K562 (cell line): ENCODE measurements at regions not wholly inside any gene's neighbourhood (a gene's known extent, or its start where the extent isn't known, plus 50 kb on each side); places are given as distances from the start of the nearest gene placed in this dataset.

Experiments used
- CHD4 ChIP-seq: fragments of 200-600 bp; sonication (generic); IDR thresholded peaks from 3 replicates; pipeline ENCODE4 v1.6.1; 2012; ENCODE audit warnings: low read depth, mild to moderate bottlenecking, mixed read lengths, low read length, inconsistent platforms; ENCODE audit not compliant: insufficient read depth, insufficient replicate concordance, poor library complexity, severe bottlenecking
- HDAC3 ChIP-seq: fragments of 450-650 bp; IDR thresholded peaks from 2 replicates; pipeline ENCODE4 v1.6.1; 2018; ENCODE audit warnings: borderline replicate concordance, mild to moderate bottlenecking, moderate library complexity; ENCODE audit not compliant: partially characterized antibody
- KLF16 ChIP-seq: IDR thresholded peaks from 2 replicates; pipeline ENCODE4 v1.6.1; 2016; ENCODE audit warnings: antibody characterized with exemption
- MXI1 ChIP-seq: IDR thresholded peaks from 2 replicates; pipeline ENCODE4 v1.6.1; 2011; ENCODE audit warnings: low read depth, mild to moderate bottlenecking, improper control_type of control experiment, low read length
- MYNN ChIP-seq, 2 experiments: sonication (generic); formaldehyde crosslinking in 1 of 2; IDR thresholded peaks; 2 replicates each; pipeline versions ENCODE4 v1.5.0 to v1.6.1; 2016 to 2020; ENCODE audit warnings: antibody characterized with exemption in 1 of 2, missing genetic modification reagents in 1 of 2
- NONO ChIP-seq, 2 experiments: fragments of 200-400 bp in 1 of 2; fragments of 450-650 bp in 1 of 2; formaldehyde crosslinking in 1 of 2; IDR thresholded peaks; 2 replicates each; pipeline ENCODE4 v1.6.1; 2017; ENCODE audit warnings: low read depth in 2 of 2, mild to moderate bottlenecking in 2 of 2, moderate library complexity in 2 of 2, low read length in 1 of 2
- RAD21 ChIP-seq, 2 experiments: fragments of 250-450 bp in 1 of 2; fragments of 450-650 bp in 1 of 2; sonication (Bioruptor Pico) in 1 of 2; formaldehyde crosslinking in 1 of 2; IDR thresholded peaks in 1 of 2; conservative IDR thresholded peaks in 1 of 2; 2 replicates each; pipeline versions ENCODE4 v1.4.0 to v1.8.0; 2020 to 2022; ENCODE audit warnings: mild to moderate bottlenecking in 2 of 2, moderate library complexity in 1 of 2
- SREBF2 ChIP-seq: sonication (generic); formaldehyde crosslinking; IDR thresholded peaks from 2 replicates; pipeline ENCODE4 v1.4.0; 2020; ENCODE audit warnings: mild to moderate bottlenecking, missing genetic modification reagents
- TCF7 ChIP-seq: sonication (generic); IDR thresholded peaks from 2 replicates; pipeline ENCODE4 v1.6.1; 2016; ENCODE audit warnings: antibody characterized with exemption, borderline replicate concordance
- THRAP3 ChIP-seq: fragments of 450-650 bp; IDR thresholded peaks from 2 replicates; pipeline ENCODE4 v1.6.1; 2016; ENCODE audit warnings: mild to moderate bottlenecking, inconsistent platforms, borderline replicate concordance
- ZKSCAN8 ChIP-seq: fragments of 200-800 bp; sonication (Bioruptor generic); IDR thresholded peaks from 2 replicates; pipeline ENCODE4 v1.6.1; 2016; ENCODE audit warnings: missing genetic modification characterization, missing compliant biosample characterization
- ZNF551 ChIP-seq: fragments of 250-450 bp; sonication (Bioruptor Pico); IDR thresholded peaks from 2 replicates; pipeline ENCODE4 v1.5.0; 2021; ENCODE audit warnings: mild to moderate bottlenecking, moderate library complexity
- ZNF561 ChIP-seq: fragments of 450-650 bp; formaldehyde crosslinking; conservative IDR thresholded peaks from 2 replicates; pipeline ENCODE4 v1.4.0; 2020; ENCODE audit warnings: mild to moderate bottlenecking, moderate library complexity
- TF ChIP-seq, protein P1 (sequence below): fragments of 450-650 bp; IDR thresholded peaks from one replicate; pipeline ENCODE4 v1.6.1; 2018; ENCODE audit warnings: mild to moderate bottlenecking, moderate library complexity; ENCODE audit not compliant: partially characterized antibody
- TF ChIP-seq, protein P2 (sequence below): fragments of 450-650 bp; IDR thresholded peaks from 2 replicates; pipeline ENCODE4 v1.6.1; 2016; ENCODE audit warnings: mild to moderate bottlenecking
- TF ChIP-seq, protein P3 (sequence below): sonication (generic); formaldehyde crosslinking; IDR thresholded peaks from 2 replicates; pipeline ENCODE4 v1.8.0; 2022; ENCODE audit warnings: mild to moderate bottlenecking, low read depth, missing genetic modification reagents
- TF ChIP-seq, protein P4 (sequence below): fragments of 250-450 bp; sonication (Bioruptor Pico); IDR thresholded peaks from 2 replicates; pipeline ENCODE4 v1.8.0; 2022; ENCODE audit warnings: moderate library complexity, mild to moderate bottlenecking, inconsistent platforms
- TF ChIP-seq, protein P5 (sequence below): fragments of 250-450 bp; sonication (Bioruptor Pico); IDR thresholded peaks from 2 replicates; pipeline ENCODE4 v1.5.0; 2021; ENCODE audit warnings: mild to moderate bottlenecking, borderline replicate concordance

DNA sequence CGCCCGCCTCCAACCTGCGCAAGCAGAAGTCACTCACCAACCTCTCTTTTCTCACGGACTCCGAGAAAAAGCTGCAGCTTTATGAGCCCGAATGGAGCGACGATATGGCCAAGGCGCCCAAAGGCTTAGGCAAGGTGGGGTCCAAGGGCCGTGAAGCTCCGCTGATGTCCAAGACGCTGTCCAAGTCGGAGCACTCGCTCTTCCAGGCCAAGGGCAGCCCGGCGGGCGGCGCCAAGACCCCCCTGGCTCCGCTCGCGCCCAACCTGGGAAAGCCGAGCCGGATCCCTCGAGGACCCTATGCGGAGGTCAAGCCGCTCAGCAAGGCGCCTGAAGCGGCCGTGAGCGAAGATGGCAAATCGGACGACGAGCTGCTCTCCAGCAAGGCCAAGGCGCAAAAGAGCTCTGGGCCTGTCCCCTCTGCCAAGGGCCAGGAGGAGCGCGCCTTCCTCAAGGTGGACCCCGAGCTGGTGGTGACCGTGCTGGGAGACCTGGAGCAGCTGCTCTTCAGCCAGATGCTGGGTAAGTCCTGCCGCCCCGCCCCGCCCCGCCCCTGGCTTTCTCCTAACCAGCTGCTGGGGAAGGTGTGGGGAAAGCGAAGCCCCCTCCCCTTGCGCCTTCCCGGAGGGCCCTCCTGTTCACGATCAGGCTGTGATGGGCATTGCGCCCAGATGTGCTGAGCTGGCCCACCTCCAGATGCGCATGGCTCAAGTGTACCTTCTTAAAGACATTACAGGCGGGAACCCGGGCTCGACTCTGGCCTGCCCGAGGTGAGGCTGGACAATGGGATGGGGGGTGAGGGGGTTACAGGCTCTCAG, 110.2 kb downstream of the NAV1 start (continued):
- TF ChIP-seq MYNN (IDR thresholded peaks at IDR 0.05), result no peak
- no peak for TF ChIP-seq MYNN (CRISPR knock-in tag; IDR thresholded peaks at IDR 0.05)
- no peak for TF ChIP-seq ZKSCAN8
- TF ChIP-seq SREBF2 (CRISPR knock-in tag), result no peak
- TF ChIP-seq, protein P1, sequence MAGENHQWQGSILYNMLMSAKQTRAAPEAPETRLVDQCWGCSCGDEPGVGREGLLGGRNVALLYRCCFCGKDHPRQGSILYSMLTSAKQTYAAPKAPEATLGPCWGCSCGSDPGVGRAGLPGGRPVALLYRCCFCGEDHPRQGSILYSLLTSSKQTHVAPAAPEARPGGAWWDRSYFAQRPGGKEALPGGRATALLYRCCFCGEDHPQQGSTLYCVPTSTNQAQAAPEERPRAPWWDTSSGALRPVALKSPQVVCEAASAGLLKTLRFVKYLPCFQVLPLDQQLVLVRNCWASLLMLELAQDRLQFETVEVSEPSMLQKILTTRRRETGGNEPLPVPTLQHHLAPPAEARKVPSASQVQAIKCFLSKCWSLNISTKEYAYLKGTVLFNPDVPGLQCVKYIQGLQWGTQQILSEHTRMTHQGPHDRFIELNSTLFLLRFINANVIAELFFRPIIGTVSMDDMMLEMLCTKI, result no peak
- TF ChIP-seq, protein P2, sequence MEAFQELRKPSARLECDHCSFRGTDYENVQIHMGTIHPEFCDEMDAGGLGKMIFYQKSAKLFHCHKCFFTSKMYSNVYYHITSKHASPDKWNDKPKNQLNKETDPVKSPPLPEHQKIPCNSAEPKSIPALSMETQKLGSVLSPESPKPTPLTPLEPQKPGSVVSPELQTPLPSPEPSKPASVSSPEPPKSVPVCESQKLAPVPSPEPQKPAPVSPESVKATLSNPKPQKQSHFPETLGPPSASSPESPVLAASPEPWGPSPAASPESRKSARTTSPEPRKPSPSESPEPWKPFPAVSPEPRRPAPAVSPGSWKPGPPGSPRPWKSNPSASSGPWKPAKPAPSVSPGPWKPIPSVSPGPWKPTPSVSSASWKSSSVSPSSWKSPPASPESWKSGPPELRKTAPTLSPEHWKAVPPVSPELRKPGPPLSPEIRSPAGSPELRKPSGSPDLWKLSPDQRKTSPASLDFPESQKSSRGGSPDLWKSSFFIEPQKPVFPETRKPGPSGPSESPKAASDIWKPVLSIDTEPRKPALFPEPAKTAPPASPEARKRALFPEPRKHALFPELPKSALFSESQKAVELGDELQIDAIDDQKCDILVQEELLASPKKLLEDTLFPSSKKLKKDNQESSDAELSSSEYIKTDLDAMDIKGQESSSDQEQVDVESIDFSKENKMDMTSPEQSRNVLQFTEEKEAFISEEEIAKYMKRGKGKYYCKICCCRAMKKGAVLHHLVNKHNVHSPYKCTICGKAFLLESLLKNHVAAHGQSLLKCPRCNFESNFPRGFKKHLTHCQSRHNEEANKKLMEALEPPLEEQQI, result no peak
- TF ChIP-seq ZNF551, result no peak
- TF ChIP-seq THRAP3, result no peak
- TF ChIP-seq, protein P3, sequence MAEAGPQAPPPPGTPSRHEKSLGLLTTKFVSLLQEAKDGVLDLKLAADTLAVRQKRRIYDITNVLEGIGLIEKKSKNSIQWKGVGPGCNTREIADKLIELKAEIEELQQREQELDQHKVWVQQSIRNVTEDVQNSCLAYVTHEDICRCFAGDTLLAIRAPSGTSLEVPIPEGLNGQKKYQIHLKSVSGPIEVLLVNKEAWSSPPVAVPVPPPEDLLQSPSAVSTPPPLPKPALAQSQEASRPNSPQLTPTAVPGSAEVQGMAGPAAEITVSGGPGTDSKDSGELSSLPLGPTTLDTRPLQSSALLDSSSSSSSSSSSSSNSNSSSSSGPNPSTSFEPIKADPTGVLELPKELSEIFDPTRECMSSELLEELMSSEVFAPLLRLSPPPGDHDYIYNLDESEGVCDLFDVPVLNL (CRISPR knock-in tag), result no peak
- no peak for TF ChIP-seq MXI1
- TF ChIP-seq, protein P4, sequence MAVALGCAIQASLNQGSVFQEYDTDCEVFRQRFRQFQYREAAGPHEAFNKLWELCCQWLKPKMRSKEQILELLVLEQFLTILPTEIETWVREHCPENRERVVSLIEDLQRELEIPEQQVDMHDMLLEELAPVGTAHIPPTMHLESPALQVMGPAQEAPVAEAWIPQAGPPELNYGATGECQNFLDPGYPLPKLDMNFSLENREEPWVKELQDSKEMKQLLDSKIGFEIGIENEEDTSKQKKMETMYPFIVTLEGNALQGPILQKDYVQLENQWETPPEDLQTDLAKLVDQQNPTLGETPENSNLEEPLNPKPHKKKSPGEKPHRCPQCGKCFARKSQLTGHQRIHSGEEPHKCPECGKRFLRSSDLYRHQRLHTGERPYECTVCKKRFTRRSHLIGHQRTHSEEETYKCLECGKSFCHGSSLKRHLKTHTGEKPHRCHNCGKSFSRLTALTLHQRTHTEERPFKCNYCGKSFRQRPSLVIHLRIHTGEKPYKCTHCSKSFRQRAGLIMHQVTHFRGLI, result no peak
- TF ChIP-seq HDAC3, result no peak
- TF ChIP-seq KLF16, result no peak
- no peak for TF ChIP-seq TCF7
- TF ChIP-seq NONO (IDR thresholded peaks at IDR 0.05; ENCODE audit: low read depth in 2 of 2, low read length in 1 of 2), result no peak
- no peak for TF ChIP-seq RAD21 (CRISPR knock-in tag; conservative IDR thresholded peaks at IDR 0.05 in 1 of 2, IDR thresholded peaks at IDR 0.05 in 1 of 2)
- TF ChIP-seq, protein P5, sequence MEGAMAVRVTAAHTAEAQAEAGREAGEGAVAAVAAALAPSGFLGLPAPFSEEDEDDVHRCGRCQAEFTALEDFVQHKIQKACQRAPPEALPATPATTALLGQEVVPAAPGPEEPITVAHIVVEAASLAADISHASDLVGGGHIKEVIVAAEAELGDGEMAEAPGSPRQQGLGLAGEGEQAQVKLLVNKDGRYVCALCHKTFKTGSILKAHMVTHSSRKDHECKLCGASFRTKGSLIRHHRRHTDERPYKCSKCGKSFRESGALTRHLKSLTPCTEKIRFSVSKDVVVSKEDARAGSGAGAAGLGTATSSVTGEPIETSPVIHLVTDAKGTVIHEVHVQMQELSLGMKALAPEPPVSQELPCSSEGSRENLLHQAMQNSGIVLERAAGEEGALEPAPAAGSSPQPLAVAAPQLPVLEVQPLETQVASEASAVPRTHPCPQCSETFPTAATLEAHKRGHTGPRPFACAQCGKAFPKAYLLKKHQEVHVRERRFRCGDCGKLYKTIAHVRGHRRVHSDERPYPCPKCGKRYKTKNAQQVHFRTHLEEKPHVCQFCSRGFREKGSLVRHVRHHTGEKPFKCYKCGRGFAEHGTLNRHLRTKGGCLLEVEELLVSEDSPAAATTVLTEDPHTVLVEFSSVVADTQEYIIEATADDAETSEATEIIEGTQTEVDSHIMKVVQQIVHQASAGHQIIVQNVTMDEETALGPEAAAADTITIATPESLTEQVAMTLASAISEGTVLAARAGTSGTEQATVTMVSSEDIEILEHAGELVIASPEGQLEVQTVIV, result no peak
- no peak for TF ChIP-seq CHD4
- TF ChIP-seq ZNF561 (CRISPR knock-in tag), result no peak
